ENCODE measurements at regions not wholly inside any gene's neighbourhood (a gene's known extent, or its start where the extent isn't known, plus 50 kb on each side); places are given as distances from the start of the nearest gene placed in this dataset.

GRCh38 chr2:129667577-129667976 is 311.9 kb upstream of the RAB6C start:
- DNase-seq = no peak

- no peak for DNase-seq
Observed at GRCh38 chr2:129672521-129672920, 306.9 kb upstream of the RAB6C start.

- DNase-seq = no peak
Observed at GRCh38 chr2:129673234-129673633, 306.2 kb upstream of the RAB6C start.

- DNase-seq = no peak
Observed at GRCh38 chr2:129673847-129674711, 305.4 kb upstream of the RAB6C start.

GRCh38 chr2:129678751-129679150 is 300.7 kb upstream of the RAB6C start:
- DNase-seq = no peak

GRCh38 chr2:129681788-129682187 is 297.7 kb upstream of the RAB6C start:
- no peak for DNase-seq

GRCh38 chr2:129689653-129690448 is 289.6 kb upstream of the RAB6C start:
- no peak for DNase-seq

GRCh38 chr2:129695496-129695895 is 284.0 kb upstream of the RAB6C start:
- no peak for DNase-seq

GRCh38 chr2:129698593-129698992 is 280.9 kb upstream of the RAB6C start:
- no peak for DNase-seq

- DNase-seq = no peak
Observed at GRCh38 chr2:129699781-129700573, 279.5 kb upstream of the RAB6C start.

- DNase-seq = no peak
Observed at GRCh38 chr2:129702416-129703176, 276.9 kb upstream of the RAB6C start.

GRCh38 chr2:129705085-129705484 is 274.4 kb upstream of the RAB6C start:
- no peak for DNase-seq

GRCh38 chr2:129707800-129708199 is 271.7 kb upstream of the RAB6C start:
- DNase-seq = no peak

GRCh38 chr2:129708221-129708967 is 271.1 kb upstream of the RAB6C start:
- DNase-seq = no peak

GRCh38 chr2:129709001-129709955 is 270.2 kb upstream of the RAB6C start:
- DNase-seq = no peak

GRCh38 chr2:129709956-129710598 is 269.4 kb upstream of the RAB6C start:
- DNase-seq = no peak

GRCh38 chr2:129710670-129711495 is 268.6 kb upstream of the RAB6C start:
- DNase-seq = no peak

GRCh38 chr2:129711816-129712675 is 267.4 kb upstream of the RAB6C start:
- DNase-seq = no peak

All from bone marrow (tissue), 2 donors.